SW480 (cell line): ENCODE measurements at regions not wholly inside any gene's neighbourhood (a gene's known extent, or its start where the extent isn't known, plus 50 kb on each side); places are given as distances from the start of the nearest gene placed in this dataset.

Experiments used
- DNase-seq: peaks from one replicate; pipeline ENCODE4 v3.0.0-alpha.2; 2016; ENCODE audit warnings: low spot score

DNA sequence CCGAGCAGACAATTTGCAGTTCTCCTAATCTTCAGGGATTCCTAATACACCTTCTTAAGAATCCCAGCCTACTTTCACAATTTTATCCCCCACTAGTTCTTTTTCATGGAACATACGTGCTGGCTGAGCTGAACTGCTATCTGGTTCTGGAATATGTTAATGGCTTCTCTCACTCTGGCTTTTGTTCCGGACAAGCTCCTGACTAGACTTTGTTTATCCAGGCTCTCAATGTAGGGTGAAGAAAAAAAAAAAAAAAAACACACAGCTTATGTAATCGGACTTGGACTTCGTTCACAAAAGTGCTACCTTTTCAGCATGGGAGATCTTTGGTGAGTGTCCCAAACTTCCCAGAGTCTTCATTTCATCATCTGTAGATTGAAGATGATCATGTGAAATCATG, 555.4 kb upstream of the CPEB2 start:
- no peak for DNase-seq

DNA sequence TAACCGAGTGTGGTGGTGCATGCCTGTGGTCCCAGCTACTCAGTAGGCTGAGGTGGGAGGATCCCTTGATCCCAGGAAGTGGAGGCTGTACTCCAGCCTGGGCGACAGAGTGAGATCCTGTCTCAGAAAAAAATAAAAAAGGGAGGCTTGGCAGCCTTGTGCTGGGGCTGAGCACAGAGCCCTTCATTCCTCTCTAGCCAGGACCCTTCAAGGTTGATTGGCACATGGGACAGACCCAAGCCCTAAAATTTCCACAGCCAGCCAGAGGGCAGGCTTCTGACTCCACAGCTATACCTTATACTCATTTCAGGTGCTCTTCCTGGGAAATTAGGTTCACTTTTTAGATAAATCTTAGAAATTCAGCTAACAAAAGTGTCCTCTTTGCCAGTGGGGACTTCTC, 553.0 kb upstream of the CPEB2 start:
- DNase-seq = no peak

DNA sequence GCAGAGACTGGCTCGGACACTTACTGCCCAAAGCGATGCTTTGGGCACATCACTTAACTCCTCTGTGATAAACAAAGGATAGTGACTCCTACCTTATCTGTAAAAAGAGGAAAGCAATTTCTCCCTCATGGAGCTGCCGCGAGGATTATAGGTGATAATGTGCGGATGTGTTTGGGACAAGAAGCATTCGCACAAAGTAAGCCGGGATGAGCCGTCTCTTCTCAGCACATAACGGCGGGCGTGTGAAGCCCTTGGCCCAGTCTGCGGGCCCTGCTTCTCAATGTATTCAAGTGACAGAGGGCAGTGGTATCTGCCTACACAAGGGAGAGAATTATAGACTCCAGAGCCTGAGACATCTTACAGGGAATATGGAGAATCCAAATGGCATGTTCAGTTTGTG, 550.3 kb upstream of the CPEB2 start:
- no peak for DNase-seq

DNA sequence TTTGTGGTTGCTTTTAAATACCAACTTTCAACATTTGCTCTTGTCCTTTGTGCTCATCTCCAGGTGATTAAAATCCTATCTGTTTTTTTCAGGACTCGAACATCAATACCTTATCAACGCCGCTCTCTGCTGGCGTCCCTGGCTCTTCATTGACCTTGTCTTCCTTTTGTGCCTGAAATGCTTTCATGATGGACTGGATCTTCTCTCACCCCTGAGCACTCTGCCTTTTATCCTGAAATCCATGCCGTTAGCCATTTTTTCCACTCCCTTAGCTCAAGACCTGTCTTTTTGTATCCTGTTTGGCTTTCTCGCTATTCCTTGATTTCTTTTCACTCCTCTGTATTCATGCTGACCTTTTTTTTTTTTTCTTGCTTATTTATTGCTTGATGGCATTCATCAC, 549.5 kb upstream of the CPEB2 start:
- no peak for DNase-seq

DNA sequence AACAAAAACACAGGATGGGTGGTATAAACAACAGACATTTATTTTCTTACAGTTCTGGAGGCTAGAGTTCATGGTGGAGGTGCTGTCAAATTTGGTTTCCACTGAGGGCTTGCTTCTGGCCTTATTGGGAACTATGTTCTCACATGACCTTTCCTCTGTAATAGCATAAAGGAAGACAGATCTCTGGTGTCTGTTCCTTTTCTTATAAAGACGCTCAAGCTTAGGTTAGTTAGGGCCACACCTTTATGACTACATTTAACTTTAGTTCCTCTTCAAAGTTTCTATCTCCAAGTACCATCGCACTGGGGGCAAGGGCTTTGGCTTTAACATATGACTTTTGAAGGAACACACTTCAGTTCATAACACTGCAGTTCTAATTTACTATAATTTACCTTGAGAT, 543.8 kb upstream of the CPEB2 start:
- DNase-seq = no peak

DNA sequence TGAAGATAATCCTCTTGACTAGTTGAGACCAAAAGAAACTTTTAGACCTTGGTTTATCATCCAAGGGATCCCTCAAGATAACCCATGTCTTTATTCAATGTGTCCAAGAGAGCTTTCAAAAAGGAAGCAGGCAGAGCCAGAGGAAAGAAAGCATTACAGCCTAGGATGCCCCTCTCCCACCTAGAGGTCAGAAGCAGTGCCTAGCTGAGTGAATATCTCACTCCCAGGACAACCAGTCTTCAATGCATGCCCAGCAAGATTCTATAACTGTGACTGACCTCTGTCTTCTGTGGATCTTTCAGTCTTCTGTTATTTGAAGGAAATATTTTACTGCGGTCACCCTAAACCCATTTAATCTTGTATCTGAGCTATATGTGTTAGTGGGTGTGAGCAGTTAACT, 537.2 kb upstream of the CPEB2 start:
- no peak for DNase-seq

DNA sequence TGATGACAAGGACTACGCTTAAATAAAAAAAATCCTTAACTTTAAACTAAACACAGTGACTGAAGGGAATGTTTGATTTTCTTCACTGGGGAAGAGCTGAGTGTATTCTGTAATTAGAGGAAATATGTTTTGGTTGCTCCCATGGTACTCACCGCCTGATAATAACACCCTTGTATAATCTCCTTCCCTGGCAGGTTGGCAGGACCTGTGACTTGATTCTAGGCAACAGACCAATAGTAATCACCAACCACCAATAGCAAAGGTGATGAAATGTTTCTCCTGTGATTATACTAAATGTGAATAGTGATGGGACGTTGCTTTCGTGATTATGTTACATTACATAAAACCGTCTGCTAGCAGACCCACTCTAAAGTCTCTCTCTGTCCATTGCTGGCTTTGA, 536.8 kb upstream of the CPEB2 start:
- DNase-seq = no peak

DNA sequence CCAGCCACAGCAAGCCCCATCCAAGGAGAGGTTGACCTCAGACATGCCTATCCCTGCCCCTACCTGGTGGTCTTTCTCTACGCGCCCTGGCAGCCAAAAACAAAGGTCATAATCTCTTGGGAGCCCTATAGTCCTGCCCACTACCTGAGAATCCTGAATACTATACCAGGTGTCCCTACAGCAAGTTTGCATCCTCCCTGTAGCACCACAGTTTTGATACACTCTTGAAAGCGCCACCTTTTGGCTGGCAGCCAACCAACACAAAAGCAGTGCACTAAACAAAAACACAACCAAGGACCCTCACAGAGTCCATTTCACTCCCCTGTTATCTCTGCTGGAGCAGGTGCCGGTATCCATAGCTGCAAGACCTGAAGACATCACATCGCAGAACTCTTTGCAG, 523.8 kb upstream of the CPEB2 start:
- DNase-seq = no peak

DNA sequence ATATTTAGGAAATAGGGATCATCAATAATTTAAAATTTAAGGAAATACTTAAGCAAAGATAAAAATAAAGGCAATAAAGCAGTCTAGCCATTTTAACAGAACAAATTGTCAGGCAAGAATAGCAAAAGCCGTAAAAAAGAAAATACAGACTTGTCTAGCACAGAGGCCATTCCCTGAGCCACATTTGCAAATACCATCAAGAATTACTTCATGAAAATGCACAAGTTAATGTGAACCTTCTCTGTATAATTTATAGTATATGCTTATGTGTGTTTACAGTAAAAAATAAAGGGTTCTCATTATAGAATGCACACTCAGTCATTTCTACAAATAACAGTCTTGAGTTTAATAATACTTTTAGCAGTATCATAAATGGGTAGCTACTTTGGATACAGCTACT, 505.9 kb upstream of the CPEB2 start:
- no peak for DNase-seq

DNA sequence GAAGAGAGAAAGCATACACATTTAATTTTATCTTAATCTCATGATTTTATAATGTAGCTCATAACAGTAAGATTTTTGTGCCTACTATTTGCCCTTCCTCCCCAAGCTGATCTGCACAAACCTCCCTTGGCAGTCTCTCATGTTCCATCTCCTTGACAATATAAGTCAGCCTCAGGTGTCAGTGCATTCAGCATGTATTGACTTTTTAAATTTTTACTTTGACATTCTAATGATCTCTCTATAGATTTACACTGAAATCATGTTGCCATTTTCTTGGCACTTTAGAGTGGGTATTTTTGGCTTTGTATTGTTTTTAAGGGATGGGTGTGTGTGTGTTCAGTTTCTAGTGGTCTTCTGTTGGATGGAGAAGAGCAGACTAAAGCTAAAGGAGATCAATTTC, 505.3 kb upstream of the CPEB2 start:
- DNase-seq = no peak

DNA sequence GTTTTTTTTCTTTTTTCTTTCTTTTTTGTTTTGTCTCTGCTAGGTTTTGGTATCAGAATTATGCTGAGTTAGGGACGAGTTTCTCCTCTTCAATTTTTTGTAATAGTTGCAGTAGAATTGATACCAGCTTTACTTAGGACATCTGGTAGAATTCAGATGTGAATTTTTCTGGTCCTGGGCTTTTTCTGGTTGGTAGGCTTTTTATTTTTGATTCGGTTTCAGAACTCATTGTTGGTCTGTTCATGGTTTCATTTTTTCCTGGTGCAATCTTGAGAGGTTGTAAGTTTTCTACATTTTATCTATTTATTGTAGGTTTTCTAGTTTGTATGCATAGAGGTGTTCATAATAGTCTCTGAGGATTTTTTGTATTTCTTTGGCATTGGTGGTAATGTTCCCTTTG, 498.1 kb upstream of the CPEB2 start:
- DNase-seq = no peak

DNA sequence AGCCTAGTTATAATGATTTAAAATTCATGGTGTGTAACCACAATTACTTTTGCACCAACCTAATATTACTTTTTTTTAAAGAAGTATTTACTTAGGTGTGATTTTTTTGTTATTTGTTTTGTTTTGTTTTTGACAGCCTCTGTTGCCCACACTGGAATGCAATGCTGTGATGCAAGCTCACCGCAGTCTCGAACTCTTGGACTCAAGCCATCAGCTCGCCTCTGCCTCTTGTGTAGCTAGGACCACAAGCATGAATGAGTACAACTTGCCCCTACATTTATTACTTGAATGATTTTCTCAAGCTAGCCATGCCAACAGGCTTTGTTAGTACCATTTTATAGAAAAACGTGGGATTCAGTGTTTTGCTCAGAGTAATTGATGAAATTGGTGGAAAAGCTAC, 488.8 kb upstream of the CPEB2 start:
- no peak for DNase-seq

DNA sequence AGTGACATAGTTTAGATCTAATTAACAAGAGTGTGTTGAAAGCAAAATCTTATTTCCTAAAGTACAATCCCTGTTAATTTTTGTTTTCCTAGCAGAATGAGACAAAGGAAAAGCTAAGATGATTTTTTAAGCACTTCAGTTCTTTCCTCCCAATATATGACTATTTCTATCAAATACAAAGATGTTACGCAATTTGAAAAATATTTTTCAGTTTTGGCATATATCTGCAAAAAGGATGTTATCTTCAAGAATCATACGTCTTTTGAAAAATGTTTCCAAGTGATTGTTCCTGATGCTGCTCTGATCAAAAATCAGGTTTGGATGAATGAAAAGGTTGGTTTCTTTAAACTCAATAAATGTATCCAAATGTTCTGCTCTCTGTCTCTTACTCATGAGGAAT, 486.7 kb upstream of the CPEB2 start:
- no peak for DNase-seq

DNA sequence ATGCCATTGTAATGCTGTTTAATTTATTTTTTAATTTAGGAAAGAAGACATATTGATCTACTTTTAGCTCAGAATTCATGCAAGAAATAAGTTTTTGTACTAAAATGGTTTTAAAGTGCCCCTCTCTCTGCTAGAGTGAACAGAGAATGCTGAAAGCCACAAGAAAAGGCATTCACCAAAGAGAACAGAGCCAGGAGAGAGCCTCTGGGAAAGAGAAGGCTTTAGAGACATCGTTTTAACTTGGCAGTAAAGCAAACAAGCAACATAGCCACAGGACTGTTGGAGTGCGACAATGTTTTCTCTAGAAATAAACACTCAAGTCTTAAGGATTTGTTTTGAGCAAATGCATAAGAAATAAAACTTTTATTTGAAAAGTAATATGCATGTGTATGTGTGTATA, 484.1 kb upstream of the CPEB2 start:
- DNase-seq = no peak

DNA sequence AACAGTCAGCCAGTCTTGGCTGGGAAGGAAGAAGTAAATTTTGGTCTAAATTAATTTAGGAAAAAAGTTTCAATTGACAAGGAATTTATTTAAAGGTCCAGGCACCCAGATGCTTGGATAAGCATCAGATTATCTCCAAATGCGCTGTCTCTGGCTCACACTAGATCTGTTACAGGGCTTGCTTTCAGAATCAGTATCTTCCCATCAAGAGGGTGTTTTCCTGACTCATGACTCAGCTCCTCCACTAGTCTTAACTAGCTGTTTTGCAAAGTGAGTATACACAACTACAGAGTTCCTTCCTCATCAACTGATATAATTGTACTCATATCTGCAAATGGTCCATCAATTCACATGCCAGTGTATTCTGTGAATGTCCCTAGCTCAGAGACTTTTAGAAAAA, 482.1 kb upstream of the CPEB2 start:
- no peak for DNase-seq

DNA sequence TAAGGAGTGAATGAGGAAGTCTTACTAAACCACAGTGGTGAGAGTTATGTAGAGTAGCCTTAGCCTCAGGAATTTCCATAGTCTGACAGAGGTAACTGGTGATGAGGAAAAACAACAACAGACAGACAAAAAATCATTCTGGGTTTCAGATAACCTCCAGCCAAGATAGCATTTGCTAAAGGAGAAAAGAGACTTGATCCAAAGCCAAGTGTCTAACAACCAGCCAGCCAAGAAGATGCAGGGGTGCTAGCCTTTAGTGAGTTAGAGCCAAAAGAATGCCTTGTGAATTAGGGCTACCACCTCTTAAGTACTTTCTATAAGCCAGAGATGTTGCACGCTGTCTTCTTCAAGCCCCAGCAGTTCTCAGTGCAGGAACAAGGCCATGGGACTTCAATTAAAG, 478.0 kb upstream of the CPEB2 start:
- no peak for DNase-seq

DNA sequence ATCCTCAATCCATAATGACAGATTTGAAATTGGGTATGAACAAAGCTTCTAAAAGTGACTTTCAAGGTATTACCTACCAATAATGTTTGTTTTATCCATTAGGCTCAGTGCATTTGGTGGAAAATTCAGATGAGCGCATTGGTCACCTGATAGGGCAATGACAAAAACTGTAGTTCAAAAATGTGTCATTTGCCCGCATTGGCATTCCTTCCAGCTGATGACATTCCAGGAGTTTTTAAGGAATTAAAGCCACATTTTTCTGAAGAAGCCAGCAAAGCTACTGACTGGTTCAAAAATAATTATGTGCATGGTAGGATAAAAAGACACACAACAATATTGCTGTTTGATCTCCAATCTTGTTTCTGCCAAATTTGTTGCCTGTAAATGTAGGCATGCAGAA, 473.4 kb upstream of the CPEB2 start:
- no peak for DNase-seq

DNA sequence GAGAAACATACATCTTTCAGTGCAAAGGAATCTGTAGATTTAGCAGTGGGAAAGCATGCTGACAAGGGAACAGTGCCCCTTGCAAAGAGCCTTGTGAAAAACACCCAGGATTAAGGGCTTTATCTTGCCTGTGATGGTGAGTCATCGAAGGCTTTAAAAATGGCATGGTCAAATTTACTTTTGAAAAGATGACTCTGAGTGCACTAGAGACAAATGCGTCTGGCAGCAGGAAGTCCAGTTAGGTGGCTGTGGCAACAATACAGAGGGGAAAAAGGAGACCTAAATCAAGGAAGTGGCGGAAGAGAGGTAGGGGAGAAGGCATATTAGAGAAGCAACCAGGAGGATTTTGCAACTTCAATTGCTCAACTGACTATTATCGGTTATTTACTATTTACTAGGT, 472.6 kb upstream of the CPEB2 start:
- DNase-seq = no peak

DNA sequence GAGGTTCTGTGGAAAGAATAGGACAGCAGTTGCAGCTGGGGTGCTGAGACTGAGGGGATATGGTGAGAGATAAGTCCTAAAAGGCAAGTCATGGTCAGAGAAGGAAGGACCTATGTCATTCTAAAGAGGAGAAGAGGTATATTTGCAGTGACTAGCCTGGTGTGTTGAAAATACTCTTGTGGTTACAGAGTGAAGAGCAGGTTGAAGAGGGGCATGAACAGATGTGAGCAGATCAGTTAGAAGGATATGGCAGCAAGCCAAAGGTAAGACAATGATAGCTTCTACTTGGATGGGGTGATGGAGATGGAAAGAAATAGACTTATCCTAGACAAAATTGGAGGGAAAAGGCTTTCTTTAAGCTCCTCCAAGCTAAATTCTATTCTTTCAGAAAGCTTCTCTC, 469.8 kb upstream of the CPEB2 start:
- no peak for DNase-seq

DNA sequence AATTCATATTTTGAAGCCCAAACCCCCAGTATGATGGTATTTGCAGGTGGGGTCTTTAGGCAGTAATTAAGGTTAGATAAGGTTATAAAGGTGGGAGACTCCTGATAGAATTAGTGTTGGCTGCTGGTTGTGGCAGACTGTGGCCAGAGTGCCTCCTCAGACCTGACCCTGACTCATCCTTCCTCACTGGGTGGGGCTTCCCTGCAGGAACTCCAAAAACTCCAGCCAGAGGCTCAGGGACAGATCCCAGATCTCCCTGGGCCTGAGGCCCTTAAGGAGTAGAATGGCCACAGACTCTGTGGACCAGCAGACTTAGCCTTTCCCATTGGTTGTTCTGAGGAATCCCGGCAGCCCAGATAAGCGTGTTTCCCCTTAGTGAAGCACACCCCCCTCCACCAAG, 463.0 kb upstream of the CPEB2 start:
- no peak for DNase-seq

DNA sequence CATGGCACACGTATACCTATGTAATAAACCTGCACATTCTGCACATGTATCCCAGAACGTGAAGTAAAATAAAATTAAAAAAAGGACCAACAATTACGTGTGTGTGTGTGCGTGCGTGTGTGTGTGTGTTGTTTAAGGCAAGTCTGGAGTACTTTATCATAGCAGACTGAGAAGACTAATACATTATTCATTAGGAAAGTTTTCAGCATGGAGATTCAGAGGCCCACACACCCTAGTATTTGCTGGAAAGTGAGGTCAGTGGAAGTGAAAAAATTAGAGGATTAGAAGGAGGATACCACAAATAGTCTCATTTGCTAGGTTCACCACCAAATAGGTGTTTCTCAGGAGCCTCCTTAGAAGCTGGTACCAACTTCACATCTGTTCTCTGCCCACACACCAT, 457.1 kb upstream of the CPEB2 start:
- DNase-seq = no peak

DNA sequence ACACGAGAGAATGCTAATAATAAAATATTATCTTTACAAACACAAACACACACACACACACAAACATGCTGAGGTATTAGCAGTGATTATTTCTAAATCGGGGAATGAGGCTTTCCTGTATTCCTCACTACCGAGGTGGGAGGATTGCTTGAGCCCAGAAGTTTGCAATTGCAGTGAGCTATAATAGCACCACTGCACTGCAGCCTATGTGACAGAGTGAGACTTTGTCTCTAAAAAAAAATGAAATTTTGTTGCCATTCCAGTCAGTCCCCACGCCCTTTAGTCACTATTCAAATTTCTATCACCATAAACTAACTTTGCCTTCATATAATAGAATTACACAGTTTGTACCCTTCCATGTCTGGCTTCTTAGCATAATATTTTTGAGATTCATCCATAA, 456.5 kb upstream of the CPEB2 start:
- no peak for DNase-seq

DNA sequence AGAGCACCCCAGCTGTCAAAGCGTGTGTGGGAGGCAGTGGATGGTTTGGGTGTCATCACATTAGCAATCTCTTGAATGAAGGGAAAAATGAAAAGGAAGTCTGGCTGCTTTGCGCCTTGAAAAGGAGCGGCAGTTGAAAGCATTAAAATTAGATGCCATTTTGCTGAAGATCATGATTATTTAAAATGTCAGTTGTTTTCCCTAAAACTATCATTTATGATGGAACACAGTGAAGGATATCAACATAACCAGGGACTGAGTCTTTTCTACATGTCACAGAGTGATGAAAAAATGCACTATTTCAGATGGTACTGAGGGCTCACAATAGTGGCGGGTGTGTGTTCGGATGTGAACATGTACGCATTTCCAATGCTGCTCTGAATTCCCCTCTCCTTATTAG, 450.2 kb upstream of the CPEB2 start:
- no peak for DNase-seq

DNA sequence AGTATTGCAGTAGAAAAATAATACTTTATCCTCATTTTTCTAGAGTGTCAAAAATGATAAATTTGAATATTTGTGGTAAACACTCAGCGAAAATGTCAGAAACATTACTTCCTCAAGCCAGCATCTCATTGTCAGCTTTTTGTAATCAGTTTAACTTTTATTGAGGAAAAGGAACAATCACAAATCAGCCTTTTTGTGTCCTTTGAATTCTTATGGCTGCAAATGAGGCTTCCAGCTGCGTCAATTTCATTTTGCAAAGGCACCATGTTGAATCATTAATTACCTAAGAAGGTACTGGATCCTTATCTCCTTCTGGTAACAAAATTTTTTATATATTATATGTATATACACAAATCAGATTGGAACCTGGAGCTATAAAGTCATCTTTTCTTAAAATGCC, 442.6 kb upstream of the CPEB2 start:
- no peak for DNase-seq

DNA sequence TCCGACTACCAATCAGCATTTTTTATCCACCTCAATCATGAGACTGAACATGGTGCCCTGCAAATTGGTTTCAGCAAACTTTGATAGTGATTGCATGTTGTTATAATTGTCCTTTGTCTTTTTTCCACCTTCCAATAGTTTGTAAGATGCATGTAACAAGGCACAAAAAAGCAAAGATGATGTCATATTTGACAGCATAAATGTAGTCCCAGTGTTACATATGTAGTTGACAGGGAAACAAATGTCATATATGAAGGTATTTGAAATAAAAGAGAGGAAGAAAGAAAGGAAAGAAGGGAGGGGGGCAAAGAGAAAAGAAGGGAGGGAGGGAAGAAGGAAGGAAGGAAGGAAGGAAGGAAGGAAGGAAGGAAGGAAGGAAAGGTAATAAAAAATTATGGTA, 441.7 kb upstream of the CPEB2 start:
- no peak for DNase-seq

DNA sequence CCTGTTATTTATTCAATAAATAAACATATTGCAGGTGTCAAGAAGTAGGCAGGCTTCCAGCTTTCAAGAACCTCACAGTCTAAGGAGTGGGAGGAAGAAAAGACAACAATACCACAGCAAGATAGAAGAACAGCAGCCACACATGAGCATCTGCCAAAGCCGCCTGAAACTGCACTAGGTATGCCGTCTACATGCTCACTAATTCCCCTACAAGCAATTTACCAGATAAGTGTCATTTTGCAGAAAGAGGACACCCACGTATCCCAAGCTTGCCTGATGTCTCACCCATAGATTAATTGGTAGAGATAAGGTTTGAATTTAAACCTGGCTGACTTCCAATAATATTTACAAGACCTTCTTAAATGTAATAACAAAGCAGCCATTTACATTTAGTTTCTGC, 439.4 kb upstream of the CPEB2 start:
- no peak for DNase-seq
